KMS-11 (cell line): ENCODE measurements at regions not wholly inside any gene's neighbourhood (a gene's known extent, or its start where the extent isn't known, plus 50 kb on each side); places are given as distances from the start of the nearest gene placed in this dataset.
"Not testable (repeated sequence)": the region's sequence is repeated elsewhere in the genome, so short reads cannot be mapped to it uniquely, and the experiment has no call there.

Experiments
- H2AFZ ChIP-seq: fragments of 200-600 bp; sonication (generic); 2 replicates; pipeline ENCODE4 v1.6.1; 2016; ENCODE audit warnings: antibody characterized with exemption, mixed run types, low read depth
- H3K27ac ChIP-seq: fragments of 200-600 bp; sonication (generic); 2 replicates; pipeline ENCODE4 v1.6.1; 2016; ENCODE audit warnings: mild to moderate bottlenecking, mixed run types
- H3K27me3 ChIP-seq: fragments of 200-600 bp; sonication (generic); 2 replicates; pipeline ENCODE4 v1.6.1; 2017; ENCODE audit warnings: mild to moderate bottlenecking, low read depth, mixed run types, moderate library complexity; ENCODE audit not compliant: insufficient read depth
- H3K36me3 ChIP-seq: fragments of 200-600 bp; sonication (generic); 2 replicates; pipeline ENCODE4 v1.6.1; 2017; ENCODE audit warnings: mild to moderate bottlenecking, mixed run types; ENCODE audit not compliant: insufficient read depth
- H3K4me1 ChIP-seq: fragments of 200-600 bp; sonication (generic); 2 replicates; pipeline ENCODE4 v1.6.1; 2016; ENCODE audit warnings: mild to moderate bottlenecking, low read depth, mixed run types; ENCODE audit not compliant: poor library complexity, severe bottlenecking
- H3K4me2 ChIP-seq: fragments of 200-600 bp; sonication (generic); 2 replicates; pipeline ENCODE4 v1.7.0; 2016; ENCODE audit warnings: mild to moderate bottlenecking, mixed run types
- H3K4me3 ChIP-seq: fragments of 200-600 bp; sonication (generic); IDR thresholded peaks from 2 replicates; pipeline ENCODE4 v1.6.1; 2017; ENCODE audit warnings: low read depth, low read length, mixed read lengths; ENCODE audit not compliant: insufficient read depth
- H3K79me2 ChIP-seq: fragments of 200-600 bp; sonication (generic); 2 replicates; pipeline ENCODE4 v1.6.1; 2016; ENCODE audit warnings: low read depth, mixed run types; ENCODE audit not compliant: insufficient read depth
- H3K9ac ChIP-seq: fragments of 200-600 bp; sonication (generic); 2 replicates; pipeline ENCODE4 v1.6.1; 2016; ENCODE audit warnings: mild to moderate bottlenecking, mixed run types
- H4K20me1 ChIP-seq: fragments of 200-600 bp; sonication (generic); 2 replicates; pipeline ENCODE4 v1.6.1; 2016; ENCODE audit warnings: mild to moderate bottlenecking, mixed run types; ENCODE audit not compliant: insufficient read depth
- TF ChIP-seq, protein P1 (sequence below): fragments of 200-600 bp; sonication (generic); conservative IDR thresholded peaks from 2 replicates; pipeline ENCODE4 v1.6.1; 2017; ENCODE audit warnings: low read depth, mild to moderate bottlenecking, antibody characterized with exemption, low read length, moderate library complexity, mixed read lengths

DNA sequence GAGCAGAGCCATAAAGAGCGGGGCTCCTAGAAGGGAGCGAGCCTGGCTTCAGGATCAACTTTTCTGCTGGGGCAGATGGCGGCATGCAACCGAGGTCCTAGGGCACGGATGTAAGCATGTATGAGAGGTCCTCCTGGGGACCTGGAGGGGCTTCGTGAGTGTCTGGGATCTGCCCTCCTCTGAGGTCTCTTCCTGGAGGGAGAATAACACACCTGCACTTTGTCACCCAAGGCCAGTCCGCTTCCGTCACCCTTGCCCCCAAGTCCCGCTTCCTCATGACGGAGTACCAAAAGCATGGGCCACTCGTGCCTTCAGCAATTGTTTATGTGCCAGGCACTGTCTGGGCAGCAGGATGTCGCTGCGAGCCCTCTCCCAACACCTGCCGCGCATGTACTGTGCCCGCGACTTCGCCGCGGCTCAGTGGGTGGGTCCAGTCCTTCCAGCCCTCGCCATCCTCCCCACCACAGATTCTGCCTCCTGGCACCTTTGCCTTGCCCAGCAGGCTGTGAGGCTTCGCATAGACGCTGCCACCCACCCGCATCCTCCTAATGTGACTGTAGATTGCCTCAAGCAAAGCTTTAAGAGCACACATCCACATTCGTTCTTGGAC lies 60.0 kb upstream of the TMPRSS2 start:
- no peak overlapping the region for H3K4me2 ChIP-seq
- no peaks in the 10 kb centered on the region for H3K79me2 ChIP-seq
- TF ChIP-seq, protein P1, sequence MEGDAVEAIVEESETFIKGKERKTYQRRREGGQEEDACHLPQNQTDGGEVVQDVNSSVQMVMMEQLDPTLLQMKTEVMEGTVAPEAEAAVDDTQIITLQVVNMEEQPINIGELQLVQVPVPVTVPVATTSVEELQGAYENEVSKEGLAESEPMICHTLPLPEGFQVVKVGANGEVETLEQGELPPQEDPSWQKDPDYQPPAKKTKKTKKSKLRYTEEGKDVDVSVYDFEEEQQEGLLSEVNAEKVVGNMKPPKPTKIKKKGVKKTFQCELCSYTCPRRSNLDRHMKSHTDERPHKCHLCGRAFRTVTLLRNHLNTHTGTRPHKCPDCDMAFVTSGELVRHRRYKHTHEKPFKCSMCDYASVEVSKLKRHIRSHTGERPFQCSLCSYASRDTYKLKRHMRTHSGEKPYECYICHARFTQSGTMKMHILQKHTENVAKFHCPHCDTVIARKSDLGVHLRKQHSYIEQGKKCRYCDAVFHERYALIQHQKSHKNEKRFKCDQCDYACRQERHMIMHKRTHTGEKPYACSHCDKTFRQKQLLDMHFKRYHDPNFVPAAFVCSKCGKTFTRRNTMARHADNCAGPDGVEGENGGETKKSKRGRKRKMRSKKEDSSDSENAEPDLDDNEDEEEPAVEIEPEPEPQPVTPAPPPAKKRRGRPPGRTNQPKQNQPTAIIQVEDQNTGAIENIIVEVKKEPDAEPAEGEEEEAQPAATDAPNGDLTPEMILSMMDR: no peak
- H3K36me3 ChIP-seq: no peaks in the 10 kb centered on the region
- H3K4me1 ChIP-seq: no peaks in the 10 kb centered on the region
- H4K20me1 ChIP-seq: no peaks in the 10 kb centered on the region
- H2AFZ ChIP-seq: no peak overlapping the region
- H3K9ac ChIP-seq: no peak overlapping the region
- no peak overlapping the region for H3K27ac ChIP-seq
- no peak overlapping the region for H3K4me3 ChIP-seq
- H3K27me3 ChIP-seq: no peaks in the 10 kb centered on the region

- not testable (repeated sequence) for H3K4me1 ChIP-seq, H3K27ac ChIP-seq, H3K9ac ChIP-seq
Measured at GRCh38 chr21:41567237-41567636, 59.3 kb upstream of the TMPRSS2 start.

GRCh38 chr21:41566500-41567014 lies 58.6 kb upstream of the TMPRSS2 start:
- Histone ChIP-seq H3K27me3 (no peaks in the 10 kb centered on the region), H3K9ac (no peak overlapping the region), H2AFZ (no peak overlapping the region), H3K4me1 (no peaks in the 10 kb centered on the region), H3K4me3 (no peak overlapping the region), H3K27ac (no peak overlapping the region), H3K4me2 (no peak overlapping the region), H3K36me3 (no peaks in the 10 kb centered on the region), H3K79me2 (no peaks in the 10 kb centered on the region), H4K20me1 (no peaks in the 10 kb centered on the region)
- TF ChIP-seq, protein P1: no peak

More at GRCh38 chr21:41567237-41567636, 59.3 kb upstream of the TMPRSS2 start:
- not testable (repeated sequence) for H3K79me2 ChIP-seq, H3K4me2 ChIP-seq, H3K27me3 ChIP-seq, H2AFZ ChIP-seq, H3K36me3 ChIP-seq, H4K20me1 ChIP-seq, H3K4me3 ChIP-seq

DNA sequence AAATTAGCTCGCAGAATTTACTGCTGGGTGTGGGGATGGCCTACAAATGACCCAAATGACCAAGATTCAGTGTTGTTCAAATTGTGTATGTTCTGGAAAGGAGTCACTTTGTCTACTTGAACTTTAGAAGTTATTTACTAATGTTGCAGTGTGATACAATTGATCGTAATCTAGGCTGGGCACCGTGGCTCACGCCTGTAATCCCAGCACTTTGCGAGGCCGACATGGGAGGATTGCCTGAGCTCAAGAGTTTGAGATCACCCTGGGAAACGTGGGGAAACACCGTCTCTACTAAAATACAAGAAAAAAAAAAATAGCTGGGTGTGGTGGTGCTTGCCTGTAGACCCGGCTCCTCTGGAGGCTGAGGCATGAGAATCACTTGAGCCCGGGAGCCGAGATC lies 57.6 kb upstream of the TMPRSS2 start:
- Histone ChIP-seq H3K36me3 (no peaks in the 10 kb centered on the region), H2AFZ (no peak overlapping the region), H3K4me1 (no peaks in the 10 kb centered on the region), H3K27me3 (no peaks in the 10 kb centered on the region), H4K20me1 (no peaks in the 10 kb centered on the region), H3K4me3 (no peak overlapping the region), H3K4me2 (no peak overlapping the region), H3K9ac (no peak overlapping the region), H3K27ac (no peak overlapping the region), H3K79me2 (no peaks in the 10 kb centered on the region)
- TF ChIP-seq, protein P1: no peak

GRCh38 chr21:41564871-41565274 lies 56.9 kb upstream of the TMPRSS2 start:
- Histone ChIP-seq H2AFZ (no peak overlapping the region), H3K79me2 (no peaks in the 10 kb centered on the region), H3K4me2 (no peak overlapping the region), H3K4me1 (no peaks in the 10 kb centered on the region), H3K4me3 (no peak overlapping the region), H3K9ac (no peak overlapping the region), H4K20me1 (no peaks in the 10 kb centered on the region), H3K27ac (no peak overlapping the region), H3K36me3 (no peaks in the 10 kb centered on the region), H3K27me3 (no peaks in the 10 kb centered on the region)
- TF ChIP-seq, protein P1: no peak
